A549 (cell line): ENCODE measurements at regions not wholly inside any gene's neighbourhood (a gene's known extent, or its start where the extent isn't known, plus 50 kb on each side); places are given as distances from the start of the nearest gene placed in this dataset.

Experiments used
- ATAC-seq, 2 experiments: fragments of 200-7000 bp in 1 of 2; fragments of >200 bp in 1 of 2; cut with Nextera tagmentation in 1 of 2; cut with Tn5 transposase in 1 of 2; 3 replicates each; pipeline versions ENCODE4 v1.8.0 to v1.9.1; 2018 to 2020; ENCODE audit warnings: mild to moderate bottlenecking in 1 of 2, moderate library complexity in 1 of 2
- CTCF ChIA-PET: fragments of 300-600 bp; sonication (Branson Sonifier 250); formaldehyde crosslinking; extraction: SDS; loops from one replicate; lab custom pipeline; 2021; ENCODE audit warnings: antibody characterized with exemption, inconsistent platforms; lab: Yijun Ruan, JAX
- POLR2A ChIA-PET: fragments of 350-600 bp; formaldehyde crosslinking; extraction: SDS; loops from one replicate; lab custom pipeline; 2021; ENCODE audit warnings: antibody characterized with exemption, inconsistent platforms; lab: Yijun Ruan, JAX
- DNase-seq, 2 experiments: peaks; one replicate each; pipeline versions ENCODE4 v3.0.0 to v3.0.0-alpha.2; 2011 to 2016; ENCODE audit warnings: low read depth in 1 of 2, low spot score in 1 of 2
- FAIRE-seq: peaks from 2 replicates; lab custom pipeline; 2011; peaks lifted over from hg19 to GRCh38; lab: Jason Lieb, UNC
- H3K27ac ChIP-seq, 2 experiments: fragments of >200 bp; sonication (Bioruptor Twin); formaldehyde crosslinking; 3 replicates each; pipeline ENCODE4 v1.5.1; 2016 to 2017
- H3K4me1 ChIP-seq: fragments of >200 bp; sonication (Bioruptor Twin); formaldehyde crosslinking; 3 replicates; pipeline ENCODE4 v1.6.1; 2016
- H3K4me2 ChIP-seq: fragments of >200 bp; sonication (Bioruptor Twin); formaldehyde crosslinking; 3 replicates; pipeline ENCODE4 v1.6.1; 2016
- H3K4me3 ChIP-seq: fragments of >200 bp; sonication (Bioruptor Twin); formaldehyde crosslinking; 3 replicates; pipeline ENCODE4 v1.5.1; 2016
- H3K9me3 ChIP-seq: fragments of >200 bp; sonication (Bioruptor Twin); formaldehyde crosslinking; 3 replicates; pipeline ENCODE4 v1.6.1; 2016
- BCL3 ChIP-seq: fragments of >200 bp; sonication (Bioruptor Twin); formaldehyde crosslinking; IDR thresholded peaks from 3 replicates; pipeline ENCODE4 v1.6.1; 2016
- CBX2 ChIP-seq: fragments of 200-600 bp; sonication (generic); IDR thresholded peaks from 2 replicates; pipeline ENCODE4 v1.6.1; 2016; ENCODE audit warnings: low read depth, mild to moderate bottlenecking, borderline replicate concordance
- CEBPB ChIP-seq, 2 experiments: fragments of >200 bp in 1 of 2; sonication (Bioruptor Twin) in 1 of 2; formaldehyde crosslinking in 1 of 2; IDR thresholded peaks; 2 replicates each; pipeline ENCODE4 v1.6.1; 2012 to 2016
- CHD2 ChIP-seq: fragments of 150-350 bp; IDR thresholded peaks from 2 replicates; pipeline ENCODE4 v1.6.1; 2014; ENCODE audit warnings: low read length; ENCODE audit not compliant: partially characterized antibody
- FOSL2 ChIP-seq, 2 experiments: fragments of 450-650 bp in 1 of 2; fragments of >200 bp in 1 of 2; sonication (Bioruptor Twin) in 1 of 2; formaldehyde crosslinking; IDR thresholded peaks; 2 replicates each; pipeline versions ENCODE4 v1.5.0 to v1.6.1; 2016 to 2020; ENCODE audit warnings: mild to moderate bottlenecking in 1 of 2, moderate library complexity in 1 of 2
- FOXS1 ChIP-seq: fragments of 250-450 bp; sonication (Bioruptor Pico); IDR thresholded peaks from 2 replicates; pipeline ENCODE4 v1.5.0; 2020; ENCODE audit warnings: mild to moderate bottlenecking, moderate library complexity
- HEYL ChIP-seq: fragments of 250-450 bp; sonication (Bioruptor Pico); IDR thresholded peaks from 2 replicates; pipeline ENCODE4 v1.8.0; 2021; ENCODE audit warnings: mild to moderate bottlenecking, moderate library complexity
- HOXA7 ChIP-seq: fragments of 250-450 bp; sonication (Bioruptor Pico); IDR thresholded peaks from 2 replicates; pipeline ENCODE4 v1.5.0; 2020; ENCODE audit warnings: mild to moderate bottlenecking, moderate library complexity
- HOXB13 ChIP-seq: fragments of 250-450 bp; sonication (Bioruptor Pico); IDR thresholded peaks from 2 replicates; pipeline ENCODE4 v1.5.0; 2020; ENCODE audit warnings: low read depth, mild to moderate bottlenecking, moderate library complexity
- NPAS2 ChIP-seq: fragments of 250-450 bp; sonication (Bioruptor Pico); IDR thresholded peaks from 2 replicates; pipeline ENCODE4 v1.8.0; 2022; ENCODE audit warnings: mild to moderate bottlenecking, moderate library complexity, borderline replicate concordance
- NR3C1 ChIP-seq: fragments of >200 bp; sonication (Bioruptor Twin); formaldehyde crosslinking; IDR thresholded peaks from 3 replicates; pipeline ENCODE4 v1.6.1; 2017
- PBX3 ChIP-seq: IDR thresholded peaks from 2 replicates; pipeline ENCODE4 v1.6.1; 2012
- PHF8 ChIP-seq: fragments of 200-600 bp; sonication (generic); IDR thresholded peaks from 2 replicates; pipeline ENCODE4 v1.6.1; 2016; ENCODE audit warnings: low read depth, mild to moderate bottlenecking, antibody characterized with exemption, moderate library complexity, borderline replicate concordance
- RAD21 ChIP-seq, 2 experiments: fragments of >200 bp in 1 of 2; sonication (Bioruptor Twin) in 1 of 2; formaldehyde crosslinking in 1 of 2; IDR thresholded peaks in 1 of 2; conservative IDR thresholded peaks in 1 of 2; 2 replicates in 1 of 2; 3 replicates in 1 of 2; pipeline ENCODE4 v1.6.1; 2012 to 2018; ENCODE audit warnings: inconsistent platforms in 1 of 2
- ZC3H11A ChIP-seq: fragments of 450-650 bp; IDR thresholded peaks from 2 replicates; pipeline ENCODE4 v1.6.1; 2014; ENCODE audit warnings: antibody characterized with exemption, mild to moderate bottlenecking
- ZNF302 ChIP-seq: fragments of 250-450 bp; sonication (Bioruptor Pico); IDR thresholded peaks from 2 replicates; pipeline ENCODE4 v1.9.0; 2021; ENCODE audit warnings: inconsistent platforms, mild to moderate bottlenecking, moderate library complexity
- WGBS: methylation state at CpG from one replicate; pipeline ENCODE4 v1.1.6; 2017; ENCODE audit errors: missing lambda C conversion rate; 5-methylcytosine and 5-hydroxymethylcytosine counted together
- TF ChIP-seq, protein P1 (sequence below): fragments of 250-450 bp; sonication (Bioruptor Pico); IDR thresholded peaks from 2 replicates; pipeline ENCODE4 v1.5.0; 2020; ENCODE audit warnings: low read depth, mild to moderate bottlenecking, moderate library complexity
- TF ChIP-seq, protein P2 (sequence below): fragments of 250-450 bp; sonication (Bioruptor Pico); IDR thresholded peaks from 2 replicates; pipeline ENCODE4 v1.5.0; 2021; ENCODE audit warnings: mild to moderate bottlenecking, moderate library complexity, borderline replicate concordance
- TF ChIP-seq, protein P3 (sequence below): fragments of 450-650 bp; IDR thresholded peaks from 2 replicates; pipeline ENCODE4 v1.6.1; 2014; ENCODE audit warnings: antibody characterized with exemption
- TF ChIP-seq, protein P4 (sequence below): fragments of 150-350 bp; IDR thresholded peaks from 2 replicates; pipeline ENCODE4 v1.6.1; 2014; ENCODE audit warnings: low read depth, mild to moderate bottlenecking, low read length

DNA sequence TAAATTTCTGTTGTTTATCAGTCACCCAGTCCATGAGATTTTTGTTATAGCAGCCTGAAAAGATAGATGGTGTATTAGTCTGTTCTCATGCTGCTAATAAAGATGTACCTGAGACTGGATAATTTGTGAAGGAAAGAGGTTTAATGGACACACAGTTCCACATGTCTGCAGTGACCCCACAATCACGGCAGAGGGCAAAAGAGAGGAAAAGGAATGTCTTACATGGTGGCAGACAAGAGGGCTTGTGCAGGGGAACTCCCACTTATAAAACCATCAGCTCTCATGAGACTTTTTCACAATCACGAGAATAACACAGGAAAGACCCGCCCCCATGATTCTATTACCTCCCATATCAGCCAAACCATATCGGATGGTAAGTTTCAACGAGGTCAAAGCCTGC lies 309.2 kb downstream of the LIG4 start:
- Histone ChIP-seq H3K4me1 (no peaks in the 10 kb centered on the region), H3K9me3 (no peaks in the 10 kb centered on the region), H3K4me2 (no peak overlapping the region), H3K4me3 (no peak overlapping the region), H3K27ac (no peak overlapping the region)
- WGBS = 13% methylated on average over 5 of the region's 5 CpGs
- CTCF ChIA-PET = no interaction called here
- FAIRE-seq (no peak), DNase-seq (peak in 1 of 2 experiments; percentile 4), ATAC-seq (no peak)
- TF ChIP-seq ZNF302 (no peak), CEBPB (IDR thresholded peaks at IDR 0.05) (no peak), CHD2 (no peak), FOXS1 (CRISPR knock-in tag) (no peak), HEYL (CRISPR knock-in tag) (no peak), FOSL2 (IDR thresholded peaks at IDR 0.05) (no peak), FOSL2 (CRISPR knock-in tag; IDR thresholded peaks at IDR 0.05) (no peak), ZC3H11A (no peak), RAD21 (conservative IDR thresholded peaks at IDR 0.05 in 1 of 2, IDR thresholded peaks at IDR 0.05 in 1 of 2) (no peak), BCL3 (no peak), PHF8 (no peak), NR3C1 (no peak), CBX2 (no peak), HOXA7 (CRISPR knock-in tag) (no peak)
- TF ChIP-seq, protein P1, sequence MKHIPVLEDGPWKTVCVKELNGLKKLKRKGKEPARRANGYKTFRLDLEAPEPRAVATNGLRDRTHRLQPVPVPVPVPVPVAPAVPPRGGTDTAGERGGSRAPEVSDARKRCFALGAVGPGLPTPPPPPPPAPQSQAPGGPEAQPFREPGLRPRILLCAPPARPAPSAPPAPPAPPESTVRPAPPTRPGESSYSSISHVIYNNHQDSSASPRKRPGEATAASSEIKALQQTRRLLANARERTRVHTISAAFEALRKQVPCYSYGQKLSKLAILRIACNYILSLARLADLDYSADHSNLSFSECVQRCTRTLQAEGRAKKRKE (CRISPR knock-in tag) = no peak
- TF ChIP-seq, protein P2, sequence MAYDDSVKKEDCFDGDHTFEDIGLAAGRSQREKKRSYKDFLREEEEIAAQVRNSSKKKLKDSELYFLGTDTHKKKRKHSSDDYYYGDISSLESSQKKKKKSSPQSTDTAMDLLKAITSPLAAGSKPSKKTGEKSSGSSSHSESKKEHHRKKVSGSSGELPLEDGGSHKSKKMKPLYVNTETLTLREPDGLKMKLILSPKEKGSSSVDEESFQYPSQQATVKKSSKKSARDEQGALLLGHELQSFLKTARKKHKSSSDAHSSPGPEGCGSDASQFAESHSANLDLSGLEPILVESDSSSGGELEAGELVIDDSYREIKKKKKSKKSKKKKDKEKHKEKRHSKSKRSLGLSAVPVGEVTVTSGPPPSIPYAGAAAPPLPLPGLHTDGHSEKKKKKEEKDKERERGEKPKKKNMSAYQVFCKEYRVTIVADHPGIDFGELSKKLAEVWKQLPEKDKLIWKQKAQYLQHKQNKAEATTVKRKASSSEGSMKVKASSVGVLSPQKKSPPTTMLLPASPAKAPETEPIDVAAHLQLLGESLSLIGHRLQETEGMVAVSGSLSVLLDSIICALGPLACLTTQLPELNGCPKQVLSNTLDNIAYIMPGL (CRISPR knock-in tag) = no peak
- TF ChIP-seq, protein P3, sequence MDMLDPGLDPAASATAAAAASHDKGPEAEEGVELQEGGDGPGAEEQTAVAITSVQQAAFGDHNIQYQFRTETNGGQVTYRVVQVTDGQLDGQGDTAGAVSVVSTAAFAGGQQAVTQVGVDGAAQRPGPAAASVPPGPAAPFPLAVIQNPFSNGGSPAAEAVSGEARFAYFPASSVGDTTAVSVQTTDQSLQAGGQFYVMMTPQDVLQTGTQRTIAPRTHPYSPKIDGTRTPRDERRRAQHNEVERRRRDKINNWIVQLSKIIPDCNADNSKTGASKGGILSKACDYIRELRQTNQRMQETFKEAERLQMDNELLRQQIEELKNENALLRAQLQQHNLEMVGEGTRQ = no peak
- POLR2A ChIA-PET = no interaction called here

- no peak overlapping the region for H3K4me2 ChIP-seq
- no peak overlapping the region for H3K27ac ChIP-seq
- FAIRE-seq (no peak), DNase-seq (no peak), ATAC-seq (no peak)
- ChIA-PET CTCF (no interaction called here), POLR2A (no interaction called here)
- no peak overlapping the region for H3K4me3 ChIP-seq
- H3K9me3 ChIP-seq = no peaks in the 10 kb centered on the region
- 0% methylated on average over 3 of the region's 3 CpGs for WGBS
- no peaks in the 10 kb centered on the region for H3K4me1 ChIP-seq
- no peak for TF ChIP-seq HOXB13 (CRISPR knock-in tag)
Measured at GRCh38 chr13:107901996-107902562, 313.3 kb downstream of the LIG4 start.

DNA sequence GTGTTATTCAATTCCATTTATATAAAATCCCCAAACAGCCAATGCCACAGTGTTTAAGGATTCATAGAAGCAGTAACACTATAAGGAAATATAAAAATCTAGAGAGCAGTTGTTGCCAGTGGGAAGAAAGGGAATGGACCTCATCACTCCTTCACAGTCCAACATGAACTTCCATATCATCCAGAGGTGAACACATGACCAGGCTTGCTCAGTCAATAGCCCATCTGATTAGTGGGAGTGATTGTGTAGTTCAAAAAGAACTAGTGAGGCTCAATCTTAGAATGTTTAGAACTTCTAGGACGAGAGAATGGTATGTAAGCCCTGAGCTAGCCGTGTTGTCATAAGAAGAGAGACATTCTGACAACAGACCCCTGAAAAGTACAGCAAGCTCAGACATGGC lies 314.1 kb downstream of the LIG4 start:
- WGBS = 4% methylated on average over 2 of the region's 2 CpGs
- ATAC-seq (no peak), FAIRE-seq (no peak), DNase-seq (no peak)
- POLR2A ChIA-PET = no interaction called here
- Histone ChIP-seq H3K4me2 (no peak overlapping the region), H3K9me3 (no peaks in the 10 kb centered on the region), H3K4me1 (no peaks in the 10 kb centered on the region), H3K27ac (no peak overlapping the region), H3K4me3 (no peak overlapping the region)
- CTCF ChIA-PET = no interaction called here
- TF ChIP-seq HEYL (CRISPR knock-in tag) = no peak
- TF ChIP-seq, protein P4, sequence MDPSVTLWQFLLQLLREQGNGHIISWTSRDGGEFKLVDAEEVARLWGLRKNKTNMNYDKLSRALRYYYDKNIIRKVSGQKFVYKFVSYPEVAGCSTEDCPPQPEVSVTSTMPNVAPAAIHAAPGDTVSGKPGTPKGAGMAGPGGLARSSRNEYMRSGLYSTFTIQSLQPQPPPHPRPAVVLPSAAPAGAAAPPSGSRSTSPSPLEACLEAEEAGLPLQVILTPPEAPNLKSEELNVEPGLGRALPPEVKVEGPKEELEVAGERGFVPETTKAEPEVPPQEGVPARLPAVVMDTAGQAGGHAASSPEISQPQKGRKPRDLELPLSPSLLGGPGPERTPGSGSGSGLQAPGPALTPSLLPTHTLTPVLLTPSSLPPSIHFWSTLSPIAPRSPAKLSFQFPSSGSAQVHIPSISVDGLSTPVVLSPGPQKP = no peak
- no peak for TF ChIP-seq NPAS2 (CRISPR knock-in tag)
- TF ChIP-seq PBX3 = no peak
